B cell (primary cell): ENCODE measurements at regions not wholly inside any gene's neighbourhood (a gene's known extent, or its start where the extent isn't known, plus 50 kb on each side); places are given as distances from the start of the nearest gene placed in this dataset.

ENCODE experiments used
- ATAC-seq: fragments of 200-7000 bp; cut with Tn5 transposase; one replicate; pipeline ENCODE4 v1.10.0; 2021; ENCODE audit warnings: low read depth, mild to moderate bottlenecking, moderate number of reproducible peaks, moderate library complexity
- CTCF ChIA-PET: fragments of 350-600 bp; sonication (Branson Sonifier 250); formaldehyde crosslinking; loops from one replicate; lab custom pipeline; 2021; ENCODE audit warnings: antibody characterized with exemption, inconsistent platforms; lab: Charles Lee
- POLR2A ChIA-PET: fragments of 350-600 bp; sonication (Branson Sonifier 250); formaldehyde crosslinking; loops from one replicate; lab custom pipeline; 2021; ENCODE audit warnings: antibody characterized with exemption; lab: Charles Lee
- DNase-seq: peaks from one replicate; pipeline ENCODE4 v3.0.0; 2013
- H2AFZ ChIP-seq: 2 replicates; pipeline ENCODE4 v1.6.1; 2012; ENCODE audit warnings: mild to moderate bottlenecking, low read depth, low read length; ENCODE audit not compliant: insufficient read depth, poor library complexity, severe bottlenecking
- H3K27ac ChIP-seq, 2 donors: 1 replicate in 1 of 2; 2 replicates in 1 of 2; pipeline ENCODE4 v1.5.1; 2012 to 2013; ENCODE audit warnings: low read length in 2 of 2, mild to moderate bottlenecking in 2 of 2, moderate library complexity in 1 of 2
- H3K27me3 ChIP-seq, 4 experiments: fragments of 200-600 bp in 1 of 4; sonication (generic) in 1 of 4; replicated peaks in 1 of 4; 1 replicate in 2 of 4; 2 replicates in 2 of 4; pipeline versions ENCODE4 v1.6.1 to v1.7.0; 2013 to 2016; ENCODE audit warnings: low read length in 3 of 4, mild to moderate bottlenecking in 2 of 4, mixed read lengths in 1 of 4, moderate library complexity in 1 of 4; ENCODE audit not compliant: insufficient read depth in 4 of 4, control insufficient read depth in 3 of 4; ENCODE audit errors: control extremely low read depth in 1 of 4
- H3K36me3 ChIP-seq, 2 experiments: replicated peaks in 1 of 2; 1 replicate in 1 of 2; 2 replicates in 1 of 2; pipeline versions ENCODE4 v1.6.1 to v1.7.1; 2013; ENCODE audit warnings: low read length in 1 of 2; ENCODE audit not compliant: insufficient read depth in 2 of 2, control insufficient read depth in 1 of 2; ENCODE audit errors: control extremely low read depth in 1 of 2, extremely low read depth in 1 of 2
- H3K4me1 ChIP-seq, 2 donors: fragments of 200-600 bp in 1 of 2; sonication (generic) in 1 of 2; 1 replicate in 1 of 2; 2 replicates in 1 of 2; pipeline versions ENCODE4 v1.5.1 to v1.6.1; 2013 to 2017; ENCODE audit warnings: low read length in 2 of 2; ENCODE audit not compliant: control insufficient read depth in 2 of 2, insufficient read depth in 2 of 2
- H3K4me2 ChIP-seq: replicated peaks from 2 replicates; pipeline ENCODE3; 2012; ENCODE audit warnings: mild to moderate bottlenecking, low read depth, low read length; ENCODE audit not compliant: poor library complexity, severe bottlenecking
- H3K4me3 ChIP-seq, 5 experiments: fragments of 200-600 bp in 1 of 5; sonication (generic) in 1 of 5; 1 replicate in 3 of 5; 2 replicates in 2 of 5; pipeline versions ENCODE4 v1.5.1 to v1.7.0; 2011 to 2016; ENCODE audit warnings: low read length in 4 of 5, mild to moderate bottlenecking in 4 of 5, low read depth in 2 of 5, control low read depth in 1 of 5, moderate library complexity in 1 of 5; ENCODE audit not compliant: insufficient read depth in 1 of 5; ENCODE audit errors: control extremely low read depth in 1 of 5, extremely low read depth in 1 of 5
- H3K79me2 ChIP-seq: fragments of 200-600 bp; sonication (generic); one replicate; pipeline ENCODE4 v1.6.0; 2016; ENCODE audit warnings: low read length; ENCODE audit not compliant: control insufficient read depth, insufficient read depth
- H3K9ac ChIP-seq: fragments of 200-600 bp; sonication (generic); 2 replicates; pipeline ENCODE4 v1.6.1; 2017; ENCODE audit warnings: mild to moderate bottlenecking, low read length, moderate library complexity
- H3K9me3 ChIP-seq, 3 donors: one replicate each; pipeline versions ENCODE4 v1.6.1 to v1.7.1; 2013; ENCODE audit warnings: low read length in 2 of 3; ENCODE audit not compliant: control insufficient read depth in 2 of 3, insufficient read depth in 1 of 3; ENCODE audit errors: control extremely low read depth in 1 of 3
- H4K20me1 ChIP-seq: 2 replicates; pipeline ENCODE4 v1.6.0; 2012; ENCODE audit warnings: mild to moderate bottlenecking, low read length; ENCODE audit not compliant: insufficient read depth, control insufficient read depth, poor library complexity, severe bottlenecking
- H3K27ac Mint-ChIP-seq: one replicate; pipeline ENCODE4 v1.8.0; 2021; ENCODE audit warnings: mixed read lengths
- H3K27me3 Mint-ChIP-seq: one replicate; pipeline ENCODE4 v1.8.0; 2021; ENCODE audit warnings: mixed read lengths
- H3K4me1 Mint-ChIP-seq: one replicate; pipeline ENCODE4 v1.8.0; 2021; ENCODE audit warnings: mixed read lengths
- H3K4me3 Mint-ChIP-seq: one replicate; pipeline ENCODE4 v1.8.0; 2021; ENCODE audit warnings: mixed read lengths
- H3K9me3 Mint-ChIP-seq: one replicate; pipeline ENCODE4 v1.8.0; 2022; ENCODE audit warnings: mixed read lengths; ENCODE audit not compliant: insufficient read depth
- CTCF ChIP-seq: fragments of 200-600 bp; IDR thresholded peaks from one replicate; pipeline ENCODE4 v1.8.0; 2022; ENCODE audit warnings: antibody characterized with exemption, mild to moderate bottlenecking
- EZH2 ChIP-seq: IDR thresholded peaks from 2 replicates; pipeline ENCODE4 v1.6.1; 2012; ENCODE audit warnings: borderline replicate concordance, low read depth, mild to moderate bottlenecking, moderate library complexity, low read length; ENCODE audit not compliant: insufficient read depth, poor library complexity, severe bottlenecking
- WGBS: methylation state at CpG from one replicate; pipeline ENCODE4 v1.1.5; 2013; ENCODE audit warnings: missing lambda C conversion rate; ENCODE audit not compliant: insufficient coverage; 5-methylcytosine and 5-hydroxymethylcytosine counted together
- intact Hi-C: fragments of 100-400 bp; cut with micrococcal nuclease; formaldehyde crosslinking; loops from one replicate; pipeline ENCODE4 v1.10.0; 2022

- ChIA-PET CTCF (no interaction called here), POLR2A (no interaction called here)
- Histone ChIP-seq H3K9ac (no peak overlapping the region), H3K27ac (no peak overlapping the region), H3K4me1 (no peaks in the 10 kb centered on the region), H3K27me3 (no peaks in the 10 kb centered on the region), H3K4me2 (no peak overlapping the region), H3K79me2 (no peaks in the 10 kb centered on the region), H3K4me3 (no peak overlapping the region), H3K36me3 (no peaks in the 10 kb centered on the region), H3K9me3 (no peaks in the 10 kb centered on the region), H4K20me1 (no peaks in the 10 kb centered on the region), H2AFZ (no peak overlapping the region)
- TF ChIP-seq EZH2 (no peak), CTCF (no peak)
- no peak for ATAC-seq
- intact Hi-C loops: no loop called here
- no peak overlapping the region for H3K27ac Mint-ChIP-seq
- no CpG with 5 or more reads among the region's 1 CpG for WGBS
- no peak overlapping the region for H3K4me3 Mint-ChIP-seq
- H3K27me3 Mint-ChIP-seq: peaks cover 5% of the 10 kb centered on the region
- no peaks in the 10 kb centered on the region for H3K9me3 Mint-ChIP-seq
- H3K4me1 Mint-ChIP-seq: no peaks in the 10 kb centered on the region
- DNase-seq: no peak
These were observed 178.0 kb upstream of the NREP start for GRCh38 chr5:111935009-111935408.

GRCh38 chr5:111934511-111934910 lies 177.5 kb upstream of the NREP start:
- ChIA-PET CTCF (no interaction called here), POLR2A (no interaction called here)
- H3K9me3 ChIP-seq: no peaks in the 10 kb centered on the region
- H3K4me3 ChIP-seq: no peak overlapping the region
- DNase-seq: no peak
- intact Hi-C loops: no loop called here
- no peak overlapping the region for H3K27ac ChIP-seq
- peaks cover 5% of the 10 kb centered on the region for H3K27me3 Mint-ChIP-seq
- H3K9me3 Mint-ChIP-seq: no peaks in the 10 kb centered on the region
- H2AFZ ChIP-seq: no peak overlapping the region
- no peak overlapping the region for H3K4me2 ChIP-seq
- H3K27me3 ChIP-seq: no peaks in the 10 kb centered on the region
- H3K9ac ChIP-seq: no peak overlapping the region
- H3K4me1 Mint-ChIP-seq: no peaks in the 10 kb centered on the region
- H3K27ac Mint-ChIP-seq: no peak overlapping the region
- H3K79me2 ChIP-seq: no peaks in the 10 kb centered on the region
- no peaks in the 10 kb centered on the region for H4K20me1 ChIP-seq
- TF ChIP-seq CTCF: no peak
- H3K4me1 ChIP-seq: no peaks in the 10 kb centered on the region
- H3K36me3 ChIP-seq: no peaks in the 10 kb centered on the region
- H3K4me3 Mint-ChIP-seq: no peak overlapping the region
- ATAC-seq: no peak
- WGBS: 82% methylated on average over 2 of the region's 2 CpGs
